Right lobe of liver (tissue), 6 donors: ENCODE measurements at regions not wholly inside any gene's neighbourhood (a gene's known extent, or its start where the extent isn't known, plus 50 kb on each side); places are given as distances from the start of the nearest gene placed in this dataset.
A peak's percentile ranks its signal among the peaks of the same experiment; 100 is the strongest.

Source experiments
- ATAC-seq, 4 donors: fragments of 200-7000 bp; cut with Tn5 transposase; one replicate each; pipeline ENCODE4 v1.9.1; 2020; ENCODE audit warnings: mild to moderate bottlenecking in 4 of 4, moderate library complexity in 4 of 4
- DNase-seq, 3 donors: peaks; one replicate each; pipeline ENCODE4 v3.0.0-alpha.2; 2020
- H3K27ac ChIP-seq, 3 donors: fragments of 200-600 bp; one replicate each; pipeline ENCODE4 v1.8.0; 2022
- H3K27me3 ChIP-seq, 2 donors: fragments of 200-600 bp; one replicate each; pipeline ENCODE4 v1.8.0; 2022
- H3K36me3 ChIP-seq, 4 donors: fragments of 200-600 bp; sonication (generic) in 1 of 4; one replicate each; pipeline versions ENCODE4 v1.5.1 to v1.8.0; 2017 to 2022; ENCODE audit warnings: control low read depth in 1 of 4
- H3K4me1 ChIP-seq, 4 donors: fragments of 200-600 bp; sonication (generic) in 1 of 4; one replicate each; pipeline versions ENCODE4 v1.5.1 to v1.8.0; 2017 to 2022; ENCODE audit warnings: control low read depth in 1 of 4
- H3K4me3 ChIP-seq, 3 donors: fragments of 200-600 bp; one replicate each; pipeline ENCODE4 v1.8.0; 2022
- H3K9me3 ChIP-seq, 4 donors: fragments of 200-600 bp; sonication (generic) in 1 of 4; one replicate each; pipeline versions ENCODE4 v1.5.1 to v1.8.0; 2017 to 2022; ENCODE audit warnings: control low read depth in 1 of 4
- POLR2A ChIP-seq: fragments of 450-650 bp; IDR thresholded peaks from one replicate; pipeline ENCODE4 v1.6.1; 2017; ENCODE audit warnings: antibody characterized with exemption, mild to moderate bottlenecking
- WGBS: methylation state at CpG from one replicate; pipeline ENCODE4 v1.1.6; 2018; ENCODE audit warnings: low coverage, low lambda C conversion rate; ENCODE audit not compliant: insufficient coverage; ENCODE audit errors: missing lambda C conversion rate; 5-methylcytosine and 5-hydroxymethylcytosine counted together
- intact Hi-C, 2 donors: fragments of 100-400 bp; cut with DNase I; formaldehyde crosslinking; loops; one replicate each; pipeline versions ENCODE4 v1.11.2 to v1.14.1; 2022
- TF ChIP-seq, protein P1 (sequence below), 4 donors: fragments of 200-600 bp in 3 of 4; fragments of 450-650 bp in 1 of 4; IDR thresholded peaks; one replicate each; pipeline versions ENCODE4 v1.5.1 to v1.8.0; 2016 to 2022; ENCODE audit warnings: antibody characterized with exemption in 4 of 4, mild to moderate bottlenecking in 2 of 4
- donor health status: DM: no; HTN: yes; CAD: no.
- donor health status: DM: no; HTN: no; CAD: no.
- donor health status: DM: no; HTN: no; CAD: no.
- donor health status: DM: no; HTN: yes; CAD: no.
- donor health status: DM: no; HTN: yes; CAD: no.

DNA sequence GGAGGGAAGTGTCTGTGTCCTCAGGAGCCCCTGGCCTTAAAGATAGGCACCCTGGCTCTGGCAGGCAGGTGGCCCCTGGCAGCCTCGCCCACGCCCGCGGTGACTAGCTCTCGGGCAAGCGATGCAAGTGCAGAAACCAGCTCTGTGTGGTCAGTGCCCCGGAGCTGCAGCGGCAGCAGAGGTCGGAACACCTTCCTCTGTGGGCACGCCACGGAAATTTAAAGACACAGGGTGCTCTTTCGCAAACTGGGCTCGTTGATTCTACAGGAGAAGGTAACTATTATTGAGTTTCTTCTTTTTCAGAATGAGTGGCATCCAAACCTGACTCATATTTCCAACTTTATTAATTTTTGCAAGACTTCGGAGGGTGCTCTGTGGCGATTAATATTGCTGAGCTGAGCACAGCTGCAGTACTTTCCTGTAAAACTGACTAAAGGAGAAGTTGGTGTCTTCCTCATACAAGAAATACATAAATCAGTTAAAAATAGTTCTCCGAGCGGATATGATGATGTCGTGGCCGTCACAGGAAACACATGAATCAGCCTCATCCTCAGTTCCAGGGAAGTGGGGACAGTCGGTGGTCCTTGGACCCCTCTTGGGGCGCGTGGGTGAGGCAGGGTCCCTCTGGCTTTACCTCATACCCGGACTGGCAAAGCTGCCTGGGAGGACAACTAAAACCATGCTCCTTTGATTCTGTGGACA is 120.2 kb downstream of the METRNL start:
- Histone ChIP-seq H3K4me3 (no peak overlapping the region), H3K9me3 (no peaks in the 10 kb centered on the region), H3K27ac (peak overlapping the region; percentile 67 to 83 (median 78)), H3K4me1 (no peaks in the 10 kb centered on the region), H3K36me3 (no peaks in the 10 kb centered on the region), H3K27me3 (no peaks in the 10 kb centered on the region)
- ATAC-seq (peak; percentile 44 to 54 (median 49)), DNase-seq (peak; percentile 59 to 71 (median 61))
- 34% methylated on average over 14 of the region's 23 CpGs for WGBS
- TF ChIP-seq, protein P1, sequence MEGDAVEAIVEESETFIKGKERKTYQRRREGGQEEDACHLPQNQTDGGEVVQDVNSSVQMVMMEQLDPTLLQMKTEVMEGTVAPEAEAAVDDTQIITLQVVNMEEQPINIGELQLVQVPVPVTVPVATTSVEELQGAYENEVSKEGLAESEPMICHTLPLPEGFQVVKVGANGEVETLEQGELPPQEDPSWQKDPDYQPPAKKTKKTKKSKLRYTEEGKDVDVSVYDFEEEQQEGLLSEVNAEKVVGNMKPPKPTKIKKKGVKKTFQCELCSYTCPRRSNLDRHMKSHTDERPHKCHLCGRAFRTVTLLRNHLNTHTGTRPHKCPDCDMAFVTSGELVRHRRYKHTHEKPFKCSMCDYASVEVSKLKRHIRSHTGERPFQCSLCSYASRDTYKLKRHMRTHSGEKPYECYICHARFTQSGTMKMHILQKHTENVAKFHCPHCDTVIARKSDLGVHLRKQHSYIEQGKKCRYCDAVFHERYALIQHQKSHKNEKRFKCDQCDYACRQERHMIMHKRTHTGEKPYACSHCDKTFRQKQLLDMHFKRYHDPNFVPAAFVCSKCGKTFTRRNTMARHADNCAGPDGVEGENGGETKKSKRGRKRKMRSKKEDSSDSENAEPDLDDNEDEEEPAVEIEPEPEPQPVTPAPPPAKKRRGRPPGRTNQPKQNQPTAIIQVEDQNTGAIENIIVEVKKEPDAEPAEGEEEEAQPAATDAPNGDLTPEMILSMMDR (IDR thresholded peaks at IDR 0.05): no peak
- TF ChIP-seq POLR2A: peak; percentile 14
- intact Hi-C loops: no loop called here

DNA sequence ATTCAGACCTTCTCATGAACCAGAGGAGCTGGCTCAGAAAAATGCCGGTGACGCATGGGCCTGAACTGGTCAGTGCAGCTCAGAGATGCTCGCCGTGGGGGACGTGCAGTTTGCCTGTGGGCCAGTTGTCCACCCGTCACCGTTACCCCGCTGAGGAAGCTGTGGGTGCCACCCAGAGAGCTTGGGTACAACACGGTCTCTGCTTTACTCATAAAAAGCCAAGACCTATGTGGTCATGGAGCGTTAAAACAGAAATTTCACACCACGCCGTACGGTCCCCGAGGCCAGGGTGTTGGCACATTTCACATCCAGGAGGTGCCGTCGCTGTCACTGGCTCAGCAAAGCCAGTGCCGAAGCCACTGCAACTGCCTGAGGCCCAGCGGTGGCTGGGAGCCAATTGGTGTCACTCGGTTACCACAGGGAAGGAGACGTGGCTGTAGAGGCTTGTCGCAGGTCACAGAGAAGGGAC is 120.9 kb downstream of the METRNL start:
- ATAC-seq (peak; percentile 43 to 49 (median 44)), DNase-seq (peak; percentile 70 to 79 (median 77))
- Histone ChIP-seq H3K9me3 (no peaks in the 10 kb centered on the region), H3K4me1 (no peaks in the 10 kb centered on the region), H3K27me3 (no peaks in the 10 kb centered on the region), H3K36me3 (no peaks in the 10 kb centered on the region), H3K27ac (peak overlapping the region; percentile 67 to 83 (median 78)), H3K4me3 (no peak overlapping the region)
- WGBS: 46% methylated on average over 7 of the region's 21 CpGs
- intact Hi-C loops: no loop called here
- no peak for TF ChIP-seq POLR2A
- TF ChIP-seq, protein P1 (IDR thresholded peaks at IDR 0.05): no peak

DNA sequence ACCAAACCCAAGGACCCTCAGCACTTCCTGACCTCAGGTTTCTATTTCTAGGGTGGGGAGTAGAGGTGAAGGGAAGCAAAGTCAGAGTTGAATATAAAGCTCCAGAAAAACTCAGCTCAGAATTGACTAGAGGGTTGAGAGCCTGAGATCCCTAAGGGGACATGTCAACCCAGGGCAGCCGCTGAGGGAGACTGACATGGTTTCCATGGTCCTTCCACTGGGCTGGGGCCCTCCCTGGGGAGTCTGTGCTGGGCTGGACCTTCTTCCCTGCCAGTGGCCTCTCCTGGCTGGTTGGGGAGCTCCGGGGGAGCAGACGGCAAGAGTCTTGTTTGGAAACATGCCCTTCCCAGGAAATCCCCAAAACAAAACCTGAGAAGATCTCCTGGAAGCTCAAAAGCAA is 121.3 kb downstream of the METRNL start:
- ATAC-seq: no peak
- WGBS: 80% methylated on average over 1 of the region's 3 CpGs
- Histone ChIP-seq H3K36me3 (no peaks in the 10 kb centered on the region), H3K27me3 (no peaks in the 10 kb centered on the region), H3K4me1 (no peaks in the 10 kb centered on the region), H3K9me3 (no peaks in the 10 kb centered on the region), H3K4me3 (no peak overlapping the region), H3K27ac (peak overlapping the region; percentile 67 to 83 (median 78))
- intact Hi-C loops: no loop called here
- TF ChIP-seq, protein P1 (IDR thresholded peaks at IDR 0.05): no peak
- no peak for TF ChIP-seq POLR2A
- DNase-seq: peak; percentile 17 to 55 (median 46)

DNA sequence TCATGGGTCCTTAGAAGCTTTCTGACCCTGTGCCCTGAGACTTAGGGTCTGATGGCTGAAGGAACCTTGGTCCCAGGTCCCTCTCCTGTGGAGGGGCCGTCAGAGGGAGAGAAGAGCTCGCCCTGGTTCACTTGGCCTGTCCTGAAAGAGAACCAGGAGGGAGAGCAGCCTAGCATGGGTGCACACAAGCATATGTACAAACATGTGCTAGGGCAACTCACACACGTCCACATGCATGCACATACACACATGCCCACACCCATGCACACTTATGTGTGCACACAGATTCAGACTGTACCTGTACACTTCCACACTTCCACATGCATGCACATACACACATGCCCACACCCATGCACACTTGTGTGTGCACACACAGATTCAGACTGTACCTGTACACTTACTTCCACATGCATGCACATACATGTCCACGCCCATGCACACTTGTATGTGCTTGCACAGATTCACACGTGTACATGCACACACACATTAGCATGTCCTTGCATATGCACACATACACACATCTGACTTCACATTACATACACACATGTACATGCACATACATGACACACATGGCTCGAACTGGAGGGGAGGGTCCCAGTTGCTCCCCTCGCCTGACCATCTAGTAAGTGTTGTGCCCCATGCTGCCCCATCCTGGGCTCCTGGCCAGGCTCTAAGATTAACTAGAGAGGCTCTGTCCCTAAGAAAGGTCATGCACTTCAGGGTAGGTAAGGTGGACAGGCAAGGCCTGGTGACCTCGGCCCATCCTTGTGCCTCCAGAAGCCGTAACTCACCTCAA is 122.0 kb downstream of the METRNL start:
- Histone ChIP-seq H3K4me3 (no peak overlapping the region), H3K27me3 (no peaks in the 10 kb centered on the region), H3K36me3 (no peaks in the 10 kb centered on the region), H3K9me3 (no peaks in the 10 kb centered on the region), H3K27ac (peak overlapping the region; percentile 67 to 83 (median 78)), H3K4me1 (no peaks in the 10 kb centered on the region)
- DNase-seq (peak; percentile 12 to 46 (median 34)), ATAC-seq (no peak)
- intact Hi-C loops: no loop called here
- WGBS: 89% methylated on average over 5 of the region's 9 CpGs
- no peak for TF ChIP-seq POLR2A
- TF ChIP-seq, protein P1 (IDR thresholded peaks at IDR 0.05): no peak
